ENCODE measurements at regions not wholly inside any gene's neighbourhood (a gene's known extent, or its start where the extent isn't known, plus 50 kb on each side); places are given as distances from the start of the nearest gene placed in this dataset.
"Not testable (repeated sequence)": the region's sequence is repeated elsewhere in the genome, so short reads cannot be mapped to it uniquely, and the experiment has no call there.

DNA sequence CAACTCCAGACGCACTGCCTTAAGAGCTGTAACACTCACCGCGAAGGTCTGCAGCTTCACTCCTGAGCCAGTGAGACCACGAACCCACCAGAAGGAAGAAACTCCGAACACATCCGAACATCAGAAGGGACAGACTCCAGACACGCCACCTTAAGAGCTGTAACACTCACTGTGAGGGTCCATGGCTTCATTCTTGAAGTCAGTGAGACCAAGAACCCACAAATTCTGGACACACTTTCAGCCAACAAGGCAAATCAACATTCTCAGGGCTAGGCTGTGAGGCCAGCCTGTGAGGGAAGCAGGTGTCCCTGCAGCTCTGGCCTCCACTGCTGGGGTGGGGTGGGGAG is 275.3 kb downstream of the ADGRD1 start:
- not testable (repeated sequence) for TF ChIP-seq POLR2A (IDR thresholded peaks at IDR 0.05; ENCODE audit: low read depth, low read length); TAF1 (IDR thresholded peaks at IDR 0.05; ENCODE audit: borderline replicate concordance, low read depth, low read length)

All from GM12892 (cell line).